ENCODE measurements at regions not wholly inside any gene's neighbourhood (a gene's known extent, or its start where the extent isn't known, plus 50 kb on each side); places are given as distances from the start of the nearest gene placed in this dataset.
"Not testable (repeated sequence)": the region's sequence is repeated elsewhere in the genome, so short reads cannot be mapped to it uniquely, and the experiment has no call there.

DNA sequence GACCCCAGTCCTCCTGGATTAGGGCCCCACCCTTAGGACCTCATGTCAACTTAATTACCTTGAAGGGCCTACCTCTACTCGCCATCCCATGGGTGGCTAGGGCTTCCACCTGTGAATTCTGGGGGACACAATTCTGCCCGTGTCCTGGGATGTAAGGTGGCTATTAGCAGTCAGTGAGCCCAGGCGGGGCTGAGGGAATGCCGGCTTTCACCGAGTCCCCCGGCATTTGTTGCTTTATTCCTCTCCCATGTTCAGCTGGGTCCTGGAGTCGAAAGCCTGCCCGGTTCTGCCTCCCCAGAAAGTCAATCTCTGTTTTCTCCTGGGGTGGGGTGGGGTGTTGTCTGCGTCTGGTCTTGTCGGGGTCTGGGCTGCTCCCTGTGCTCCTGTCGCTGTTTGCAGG is 125.6 kb downstream of the GLRX3 start:
- no peak for DNase-seq (ENCODE audit: low spot score)

DNA sequence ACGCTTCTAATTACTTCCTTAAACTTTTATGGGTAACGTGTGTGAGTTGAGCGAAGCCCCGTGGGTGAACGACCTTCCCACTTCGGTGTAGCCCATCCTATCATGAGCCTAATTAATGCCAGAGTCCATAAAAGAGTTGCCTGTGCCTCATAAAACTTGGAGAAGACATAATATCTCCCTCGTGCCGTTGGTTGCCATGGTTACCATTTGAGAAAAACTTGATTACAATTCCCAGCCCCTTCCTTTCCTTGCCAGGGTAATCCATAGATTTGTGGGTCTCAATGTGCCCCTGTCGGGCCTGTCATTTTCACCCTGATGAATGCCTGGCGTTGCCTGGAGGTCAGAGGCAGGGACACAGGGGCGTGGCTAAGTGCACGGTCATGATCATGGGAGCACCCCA is 127.1 kb downstream of the GLRX3 start:
- DNase-seq (ENCODE audit: low spot score): no peak

DNA sequence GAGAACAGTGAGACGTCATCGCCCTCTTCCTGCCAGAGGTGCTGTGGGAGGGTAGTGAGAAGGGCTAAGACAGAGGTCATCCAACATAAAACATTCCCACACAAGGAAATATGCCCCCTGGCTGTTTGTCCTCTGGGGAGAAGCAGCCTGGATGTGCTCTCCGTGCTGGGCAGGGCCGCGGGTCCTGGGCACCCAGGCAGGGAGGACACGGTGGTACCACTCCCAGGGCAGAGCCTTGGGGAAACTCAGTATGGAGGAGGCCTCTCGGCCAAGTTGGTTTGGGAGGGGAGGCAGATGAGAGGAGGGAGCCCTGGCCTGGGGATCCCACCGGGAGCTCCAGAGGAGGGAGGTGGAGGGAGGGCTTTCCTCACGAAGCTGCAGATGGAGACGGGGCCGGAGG is 129.4 kb downstream of the GLRX3 start:
- DNase-seq (ENCODE audit: low spot score): no peak

DNA sequence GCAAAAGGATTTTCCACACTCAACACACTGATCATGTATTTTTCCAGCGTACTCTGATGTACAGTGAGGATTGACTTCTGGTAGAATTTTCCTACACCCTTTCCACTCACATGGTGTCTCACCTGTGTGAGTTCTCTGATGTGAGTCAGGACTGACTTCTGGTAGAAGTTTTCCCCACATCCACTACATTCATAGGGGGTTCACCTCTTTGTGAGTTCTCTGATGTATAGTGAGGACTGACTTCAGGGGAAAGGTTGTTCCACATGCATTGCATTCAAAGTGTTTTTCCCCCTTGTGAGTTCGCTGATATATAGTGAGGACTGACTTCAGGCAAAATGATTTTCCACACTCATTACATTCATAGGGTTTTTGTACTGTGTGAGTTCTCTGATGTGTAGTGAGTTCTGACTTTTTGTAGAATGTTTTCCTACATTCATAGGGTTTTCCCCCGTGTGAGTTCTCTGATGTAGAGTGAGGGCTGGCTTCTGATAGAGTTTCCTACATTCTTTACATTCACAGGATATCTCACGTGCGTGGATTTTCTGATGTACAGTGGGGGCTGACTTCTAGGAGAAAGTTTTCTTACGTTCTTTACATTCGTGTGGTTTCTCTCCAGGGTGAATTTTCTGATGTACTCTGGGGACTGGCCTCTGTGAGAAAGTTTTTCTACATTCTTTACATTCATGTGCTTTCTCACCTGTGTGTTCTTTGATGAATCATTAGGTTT is 146.5 kb downstream of the GLRX3 start:
- no peak for DNase-seq (ENCODE audit: low spot score)

DNA sequence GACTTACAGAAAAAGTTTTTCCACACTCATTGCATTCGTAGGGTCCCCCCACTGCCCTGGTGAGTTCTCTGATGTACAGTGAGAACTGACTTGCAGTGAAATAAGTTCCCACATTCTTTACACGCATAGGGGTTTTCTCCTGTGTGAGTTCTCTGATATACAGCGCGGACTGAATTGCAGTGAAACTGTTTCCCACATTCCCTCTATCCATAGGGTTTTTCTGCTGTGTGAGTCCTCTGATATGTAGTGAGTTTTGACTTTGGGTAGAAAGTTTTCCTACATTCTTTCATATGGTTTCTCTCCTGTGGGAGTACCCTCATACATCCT is 147.0 kb downstream of the GLRX3 start:
- no peak for DNase-seq (ENCODE audit: low spot score)

DNA sequence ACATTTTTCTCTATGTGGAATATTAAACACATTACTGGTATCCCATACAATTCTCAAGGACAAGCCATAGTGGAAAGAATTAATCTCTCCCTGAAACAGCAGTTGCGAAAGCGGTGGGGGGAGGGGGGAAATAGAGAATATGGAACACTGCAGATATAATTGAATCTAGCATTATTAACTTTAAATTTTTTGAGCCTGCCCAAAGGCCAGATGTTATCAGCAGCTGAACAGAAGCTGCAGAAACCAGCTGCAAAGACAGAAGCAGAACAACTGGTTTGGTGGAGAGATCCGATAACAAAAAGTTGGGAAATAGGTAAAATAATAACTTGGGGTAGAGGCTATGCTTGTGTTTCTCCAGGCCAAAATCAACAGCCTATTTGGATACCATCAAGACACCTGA is 159.6 kb downstream of the GLRX3 start:
- DNase-seq (ENCODE audit: low spot score): not testable (repeated sequence)

DNA sequence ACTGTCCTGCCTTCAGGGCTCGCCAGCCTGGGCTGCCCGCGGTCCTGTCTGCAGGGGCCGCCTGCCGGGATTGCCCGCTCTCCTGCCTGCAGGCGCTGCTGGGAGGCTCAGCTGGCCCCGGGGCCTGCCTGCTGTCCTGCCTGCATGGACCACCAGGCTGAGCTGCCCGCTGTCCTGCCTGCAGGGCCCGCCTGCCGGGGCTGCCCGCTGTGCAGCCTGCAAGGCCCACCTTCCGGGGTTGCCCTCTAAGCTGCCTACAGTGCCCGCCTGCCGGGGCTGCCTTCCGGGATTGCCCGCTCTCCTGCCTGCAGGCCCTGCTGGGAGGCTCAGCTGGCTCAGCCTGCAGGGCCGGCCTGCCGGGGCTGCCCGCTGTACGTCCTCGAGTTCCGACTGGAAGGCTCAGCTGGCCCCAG is 164.4 kb downstream of the GLRX3 start:
- DNase-seq (ENCODE audit: low spot score): no peak

DNA sequence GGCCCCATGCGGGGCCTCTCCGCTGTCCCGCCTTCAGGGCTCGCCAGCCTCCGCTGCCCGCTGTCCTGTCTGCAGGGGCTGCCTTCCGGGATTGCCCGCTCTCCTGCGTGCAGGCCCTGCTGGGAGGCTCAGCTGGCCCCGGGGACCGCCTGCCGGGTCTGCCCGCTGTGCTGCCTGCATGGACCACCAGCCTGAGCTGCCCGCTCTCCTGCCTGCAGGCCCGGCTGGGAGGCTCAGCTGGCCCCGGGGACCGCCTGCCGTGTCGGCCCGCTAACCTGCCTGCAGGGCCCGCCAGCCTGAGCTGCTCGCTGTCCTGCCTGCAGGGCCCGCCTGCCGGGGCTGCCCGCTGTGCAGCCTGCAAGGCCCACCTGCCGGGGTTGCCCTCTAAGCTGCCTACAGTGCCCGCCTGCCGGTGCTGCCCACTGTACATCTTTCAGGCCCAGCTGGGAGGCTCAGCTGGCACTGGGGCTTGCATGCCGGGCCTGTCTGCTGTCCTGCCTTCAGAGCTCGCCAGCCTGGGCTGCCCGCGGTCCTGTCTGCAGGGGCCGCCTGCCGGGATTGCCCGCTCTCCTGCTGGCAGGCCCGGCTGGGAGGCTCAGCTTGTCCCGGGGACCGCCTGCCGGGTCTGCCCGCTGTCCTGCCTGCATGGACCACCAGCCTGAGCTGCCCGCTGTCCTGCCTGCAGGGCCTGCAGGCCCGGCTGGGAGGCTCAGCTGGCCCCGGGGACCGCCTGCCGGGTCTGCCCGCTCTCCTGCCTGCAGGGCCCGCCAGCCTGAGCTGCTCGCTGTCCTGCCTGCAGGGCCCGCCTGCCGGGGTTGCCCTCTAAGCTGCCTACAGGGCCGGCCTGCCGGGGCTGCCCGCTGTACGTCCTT is 165.1 kb downstream of the GLRX3 start:
- DNase-seq (ENCODE audit: low spot score): no peak

DNA sequence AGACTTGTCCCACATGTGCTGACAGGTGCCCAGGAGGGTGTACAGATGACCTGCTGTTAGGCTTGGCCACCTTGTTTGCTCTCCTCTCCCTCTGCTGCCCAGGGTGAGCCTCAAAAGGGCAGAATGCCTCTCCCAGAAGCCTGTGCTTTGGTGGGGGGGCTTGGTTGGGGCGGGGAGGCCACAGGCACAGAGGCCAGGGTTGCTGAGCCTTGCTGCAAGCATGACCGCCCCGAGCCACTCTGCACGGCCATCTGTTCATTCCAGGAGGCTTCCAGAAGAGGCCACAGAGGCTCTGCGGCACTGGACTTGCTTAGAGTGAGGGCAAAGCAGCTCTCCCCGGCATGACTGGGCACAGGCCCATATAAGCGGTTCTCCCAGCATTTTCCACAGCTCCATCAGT is 190.8 kb downstream of the GLRX3 start:
- peak; percentile 7 for DNase-seq (ENCODE audit: low spot score)

DNA sequence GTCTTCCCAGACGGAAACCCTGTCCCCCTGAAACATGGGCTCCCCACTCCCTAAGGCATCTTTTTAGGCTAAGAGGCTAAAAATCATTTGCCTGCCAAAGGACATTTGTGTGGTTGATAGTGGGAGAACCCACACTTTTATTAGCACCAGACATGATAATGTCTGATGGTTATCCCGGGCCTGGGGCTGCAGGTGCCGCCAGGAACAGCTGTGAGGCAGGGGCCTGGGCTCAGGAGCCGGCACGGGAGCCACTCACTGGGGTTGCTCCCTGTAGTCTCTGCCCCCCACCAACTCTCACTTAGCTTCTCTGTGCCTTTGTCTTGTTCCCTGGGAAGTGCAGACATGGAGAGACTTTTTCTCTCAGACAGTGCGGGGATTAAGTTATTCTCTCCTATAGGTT is 193.6 kb downstream of the GLRX3 start:
- DNase-seq (ENCODE audit: low spot score): no peak

DNA sequence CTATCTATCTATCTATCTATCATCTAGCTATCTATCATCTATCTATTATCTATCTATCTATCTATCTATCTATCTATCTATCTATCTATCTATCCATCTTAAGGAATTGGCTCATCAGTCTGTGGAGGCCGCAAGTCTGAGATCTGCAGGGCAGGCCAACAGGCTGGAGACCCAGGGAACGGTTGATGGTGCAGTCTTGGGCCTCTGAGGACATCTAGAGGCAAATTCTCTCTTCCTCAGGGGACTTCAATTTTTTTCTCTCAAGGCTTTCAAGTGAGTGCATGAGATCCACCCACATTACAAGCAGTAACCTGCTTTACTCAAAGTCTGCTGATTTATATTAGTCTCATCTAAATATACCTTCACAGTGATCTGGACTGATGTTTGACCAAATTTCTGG is 197.0 kb downstream of the GLRX3 start:
- DNase-seq (ENCODE audit: low spot score): peak; percentile 27

DNA sequence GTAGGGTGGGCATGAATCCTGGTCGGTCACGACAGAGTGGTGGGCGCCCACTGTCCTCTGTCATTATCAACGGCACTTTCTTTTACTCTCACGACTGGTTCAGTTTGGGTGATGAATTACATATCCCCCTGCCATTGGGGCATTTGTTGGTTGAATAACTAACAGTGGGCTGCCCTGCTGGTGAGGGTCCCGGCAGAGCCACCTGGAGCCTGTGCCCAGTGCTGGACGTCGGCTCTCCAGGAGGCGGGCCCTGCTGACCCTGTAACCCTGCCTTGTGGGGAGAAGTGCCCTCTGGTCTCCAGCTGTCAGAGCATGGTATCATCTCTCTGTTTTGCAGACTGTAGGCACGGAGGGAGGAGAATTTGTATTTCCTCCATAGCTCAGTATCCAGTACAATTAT is 199.1 kb downstream of the GLRX3 start:
- no peak for DNase-seq (ENCODE audit: low spot score)

DNA sequence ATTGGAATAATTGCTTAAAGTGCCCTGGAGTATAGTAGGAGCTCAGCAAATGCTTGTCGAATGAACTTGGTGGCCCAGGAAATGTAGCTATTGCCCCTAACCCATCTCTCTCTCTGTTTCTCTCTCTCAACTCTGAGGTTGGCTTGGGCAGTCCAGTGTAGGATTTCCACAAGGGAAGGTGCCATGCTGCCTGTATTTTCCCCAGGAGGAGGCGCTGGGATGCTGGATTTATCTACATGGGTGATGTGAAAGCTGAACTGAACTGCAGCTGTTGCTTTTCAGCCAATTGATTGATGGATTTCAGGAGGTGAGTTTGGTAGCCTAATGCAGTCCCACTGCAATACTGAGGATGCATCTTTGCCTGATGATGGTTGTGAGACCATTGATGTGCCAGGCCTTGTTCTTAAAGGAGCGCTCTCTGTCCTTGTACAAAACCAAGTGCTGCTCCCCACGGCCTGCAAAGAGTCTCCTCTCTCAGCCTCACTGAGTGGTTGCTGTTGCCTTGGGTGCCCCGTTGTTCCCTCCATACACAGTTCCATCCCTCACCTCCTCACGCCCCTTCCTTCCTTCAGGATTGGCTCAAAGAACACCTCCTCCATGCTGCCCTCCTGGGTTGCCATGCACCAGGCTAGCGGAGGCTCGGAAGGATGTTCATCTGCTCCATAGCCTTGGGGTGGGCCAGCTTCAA is 200.6 kb downstream of the GLRX3 start:
- no peak for DNase-seq (ENCODE audit: low spot score)

DNA sequence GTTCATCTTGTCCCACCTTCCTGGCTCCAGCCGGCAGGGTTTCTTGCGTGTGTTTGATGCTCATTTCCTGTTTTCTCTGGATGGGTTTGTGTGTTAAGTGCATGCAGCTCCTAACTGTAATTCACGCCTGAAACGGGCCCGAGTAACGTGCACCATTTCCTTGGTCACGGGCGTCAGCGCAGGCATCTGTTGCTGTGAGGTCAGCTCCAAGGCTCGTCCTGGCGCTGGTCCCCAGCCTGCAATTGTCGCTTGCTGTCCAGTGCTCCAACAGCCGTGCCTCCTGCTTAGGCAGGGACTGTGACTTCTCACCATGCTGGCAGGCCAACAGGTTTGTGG is 201.1 kb downstream of the GLRX3 start:
- DNase-seq (ENCODE audit: low spot score): peak; percentile 27

DNA sequence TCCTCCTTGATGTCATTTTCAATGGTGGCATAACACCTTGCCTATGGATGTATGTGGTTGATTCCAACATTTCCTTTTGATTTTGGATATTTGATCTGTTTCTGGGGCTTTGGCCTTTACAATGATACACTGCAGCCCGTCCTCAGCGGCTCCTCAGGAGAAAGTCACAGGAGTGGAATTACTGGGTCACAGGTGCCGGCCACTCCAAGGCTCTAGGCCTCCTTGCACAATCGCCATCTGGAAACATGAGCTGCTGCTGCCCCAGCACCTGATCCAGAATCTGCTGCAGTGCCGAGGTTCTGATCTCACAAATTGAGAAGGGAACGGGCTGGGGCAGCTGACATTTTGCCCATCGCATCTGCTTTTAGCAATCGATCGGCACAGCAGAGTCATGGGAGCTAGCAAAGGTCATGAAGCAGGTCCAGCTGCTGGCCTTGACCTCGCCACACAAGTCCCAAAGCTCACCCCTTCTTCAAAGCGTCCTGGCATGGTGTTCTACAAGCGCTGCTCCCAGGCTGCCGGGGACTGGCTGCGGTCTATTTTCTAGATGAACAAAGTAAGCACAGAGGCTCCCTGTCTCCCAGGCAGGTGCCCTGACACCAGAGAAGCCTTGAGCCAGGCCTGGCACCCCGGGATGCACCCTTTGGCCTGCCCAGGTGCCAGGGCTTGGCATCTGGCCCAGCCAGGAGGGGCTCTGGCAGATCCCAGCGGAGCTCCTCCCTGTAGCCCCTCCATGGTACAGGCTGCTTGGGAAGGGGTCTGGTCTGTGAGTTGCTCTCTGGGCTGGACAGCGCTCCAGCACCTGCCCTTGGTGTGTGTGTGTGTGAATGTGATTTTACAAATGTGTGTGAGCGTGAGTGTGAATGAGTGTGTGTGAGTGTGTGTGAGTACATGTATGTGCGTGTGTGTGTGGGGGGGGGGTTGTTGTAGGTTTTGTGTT is 201.8 kb downstream of the GLRX3 start:
- DNase-seq (ENCODE audit: low spot score): peak; percentile 4

DNA sequence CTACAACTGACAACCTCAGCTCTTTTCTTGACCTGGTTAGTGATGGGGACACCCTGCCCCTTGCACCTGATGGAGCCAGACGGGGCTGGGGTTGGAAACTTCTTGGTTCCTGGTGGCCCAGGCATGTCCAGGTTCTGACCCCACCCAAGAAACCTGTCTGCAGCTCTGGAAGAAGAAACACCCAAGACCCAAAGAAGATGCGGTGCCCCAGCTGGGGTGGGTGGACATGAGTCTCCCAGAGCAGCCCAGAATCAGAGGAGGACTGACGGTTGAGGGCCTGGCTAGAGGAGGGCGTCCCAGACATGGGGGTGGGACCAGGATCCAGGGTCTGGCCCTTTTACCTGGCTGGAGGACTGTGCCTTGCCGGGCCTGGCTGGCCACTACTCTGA is 202.4 kb downstream of the GLRX3 start:
- no peak for DNase-seq (ENCODE audit: low spot score)

DNA sequence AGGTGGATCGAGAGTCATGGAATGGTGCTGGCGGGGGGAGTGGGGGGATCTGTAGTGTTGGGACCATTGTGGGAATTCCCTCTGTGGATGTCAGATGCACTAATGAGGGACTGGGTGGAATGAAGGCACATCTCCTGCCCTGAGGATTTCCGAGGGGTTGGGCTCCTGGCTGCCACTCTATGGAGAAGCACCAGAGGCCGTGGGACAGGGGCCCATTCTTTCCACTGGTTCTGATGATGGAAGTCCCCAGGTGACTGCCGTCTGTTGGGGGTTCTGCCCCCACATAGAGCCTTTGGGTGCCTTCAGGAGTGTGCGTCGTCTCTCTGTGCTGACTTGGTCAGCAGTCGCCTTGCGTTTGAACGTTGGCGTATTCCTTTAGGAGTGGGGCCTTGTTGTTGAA is 202.9 kb downstream of the GLRX3 start:
- DNase-seq (ENCODE audit: low spot score): no peak

DNA sequence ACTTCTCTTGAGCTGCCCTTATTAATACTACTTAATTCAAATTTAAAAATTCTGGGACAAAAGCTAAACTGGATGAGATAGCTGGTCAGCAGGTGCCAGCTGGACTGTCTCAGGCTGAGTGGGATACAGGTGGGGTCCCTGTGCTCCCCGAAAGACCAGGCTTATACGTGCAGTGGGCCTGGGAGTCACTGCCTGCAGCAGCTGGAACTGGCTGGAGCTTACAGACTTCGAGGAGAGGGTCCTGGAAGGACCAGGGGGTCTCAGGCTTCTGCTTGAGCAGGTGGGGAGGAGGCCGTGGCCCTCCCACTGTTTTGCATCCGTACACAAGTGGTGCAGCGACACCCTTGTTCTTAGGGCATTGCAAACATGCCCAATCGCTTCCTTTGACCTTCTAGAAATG is 203.7 kb downstream of the GLRX3 start:
- no peak for DNase-seq (ENCODE audit: low spot score)

DNA sequence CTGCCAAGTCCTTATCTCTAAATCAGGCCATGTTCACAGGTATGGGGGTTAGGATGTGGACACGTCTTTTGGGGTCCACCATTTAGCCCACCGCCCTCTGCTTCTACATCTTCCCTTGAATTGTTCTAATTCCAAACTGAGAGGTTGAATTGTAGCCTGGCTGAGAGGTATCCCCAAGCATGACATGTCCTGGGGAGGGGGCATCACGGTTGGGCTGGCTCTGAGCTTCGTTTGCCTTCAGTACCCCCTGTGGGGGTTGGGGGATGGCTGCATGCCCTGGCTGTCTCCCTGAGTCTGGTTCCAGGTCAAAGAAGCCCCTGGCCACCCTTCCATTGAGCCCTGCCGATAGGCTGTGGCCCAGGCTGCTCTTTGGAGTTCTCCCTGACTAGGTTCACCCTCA is 204.6 kb downstream of the GLRX3 start:
- DNase-seq (ENCODE audit: low spot score): no peak

DNA sequence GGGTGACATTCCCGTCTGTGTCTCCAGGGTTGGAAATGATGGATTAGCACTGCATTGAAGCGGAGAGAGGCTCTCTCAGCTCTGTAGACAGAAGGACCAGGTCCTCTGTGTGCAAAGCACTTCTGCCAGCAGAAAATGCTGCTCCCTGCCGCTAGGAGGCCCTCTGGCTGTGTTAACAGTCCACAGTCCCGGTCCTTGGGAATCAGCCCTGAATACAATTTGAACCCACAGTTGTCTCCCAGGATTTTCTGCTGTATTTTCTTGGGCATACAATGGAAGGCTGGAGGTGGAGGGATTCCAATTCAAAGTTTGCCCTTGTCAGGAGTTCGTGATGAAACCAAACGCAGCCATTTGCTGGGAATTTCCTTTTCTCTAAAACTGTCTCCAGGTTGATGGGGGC is 205.2 kb downstream of the GLRX3 start:
- DNase-seq (ENCODE audit: low spot score): peak; percentile 10

DNA sequence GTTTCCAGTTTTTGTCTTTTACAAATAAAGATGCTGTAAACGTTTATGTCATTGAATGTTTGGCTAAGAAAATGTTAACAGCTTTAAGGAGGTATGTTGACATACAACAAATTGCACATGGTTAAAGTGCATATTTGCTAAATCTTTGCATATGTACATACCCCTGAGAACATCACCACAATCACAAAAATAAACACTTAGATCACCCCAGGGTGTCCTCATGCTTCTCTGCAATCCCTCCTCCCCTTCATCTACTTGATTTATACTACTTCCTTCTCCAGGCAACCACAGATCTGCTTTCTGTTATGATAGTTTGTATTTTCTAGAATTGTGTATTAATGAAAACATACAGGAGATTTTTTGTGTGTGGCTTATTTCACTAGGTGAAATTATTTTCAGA is 209.5 kb downstream of the GLRX3 start:
- DNase-seq (ENCODE audit: low spot score): no peak

DNA sequence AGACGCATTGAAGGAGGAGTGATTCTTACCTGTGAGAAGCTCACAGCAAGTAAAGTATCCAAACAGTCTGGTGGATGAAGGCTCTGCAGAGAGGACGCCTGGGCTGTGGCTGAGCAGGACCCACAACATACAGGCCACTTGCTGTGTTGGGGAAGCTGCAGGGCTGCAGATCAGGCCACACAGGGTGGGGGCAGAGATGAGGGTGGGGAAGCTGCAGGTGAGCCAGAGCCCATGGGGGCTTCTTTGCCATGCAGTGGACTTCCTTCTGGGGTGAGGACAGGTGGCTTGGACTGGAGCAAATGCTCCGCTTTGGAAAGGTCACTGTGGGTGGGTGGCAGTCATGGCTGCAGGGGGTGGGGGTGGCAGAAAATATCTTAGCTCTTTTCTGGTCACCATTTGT is 214.8 kb downstream of the GLRX3 start:
- DNase-seq (ENCODE audit: low spot score): no peak

Data from cerebellar cortex (tissue), 1 donor.